ENCODE measurements at regions not wholly inside any gene's neighbourhood (a gene's known extent, or its start where the extent isn't known, plus 50 kb on each side); places are given as distances from the start of the nearest gene placed in this dataset.

- no peak for TF ChIP-seq CTCF (IDR thresholded peaks at IDR 0.05; ENCODE audit: low read length)
- no peak for TF ChIP-seq EZH2phosphoT487 (IDR thresholded peaks at IDR 0.05; ENCODE audit: low read length)
- no peak for TF ChIP-seq EZH2 (optimal IDR thresholded peaks at IDR 0.05; ENCODE audit: low read depth, low read length)
Measured at GRCh38 chr3:56919797-56920195, 118.0 kb upstream of the ARHGEF3 start.

Data from MM.1S (cell line).